AG04449 (cell line): ENCODE measurements at regions not wholly inside any gene's neighbourhood (a gene's known extent, or its start where the extent isn't known, plus 50 kb on each side); places are given as distances from the start of the nearest gene placed in this dataset.

Experiments used
- CTCF ChIA-PET: fragments of 350-600 bp; formaldehyde crosslinking; extraction: SDS; loops from one replicate; lab custom pipeline; 2021; ENCODE audit warnings: antibody characterized with exemption; lab: Yijun Ruan, JAX
- POLR2A ChIA-PET: fragments of 400-600, 350-600 bp; formaldehyde crosslinking; extraction: SDS; loops from one replicate; lab custom pipeline; 2020; ENCODE audit warnings: antibody characterized with exemption, inconsistent platforms; lab: Yijun Ruan, JAX
- DNase-seq: peaks from one replicate; pipeline ENCODE4 v3.0.0-alpha.2; 2010; ENCODE audit warnings: low read depth, low spot score
- H3K4me3 ChIP-seq: 2 replicates; pipeline ENCODE4 v1.5.1; 2011; ENCODE audit warnings: low read depth, mild to moderate bottlenecking, control low read depth, low read length
- TF ChIP-seq, protein P1 (sequence below): IDR thresholded peaks from one replicate; pipeline ENCODE4 v1.5.1; 2011; ENCODE audit warnings: mild to moderate bottlenecking, moderate library complexity, low read length, control low read depth, inconsistent platforms; ENCODE audit not compliant: insufficient read depth; ENCODE audit errors: missing control alignments

- no peak for DNase-seq
- TF ChIP-seq, protein P1, sequence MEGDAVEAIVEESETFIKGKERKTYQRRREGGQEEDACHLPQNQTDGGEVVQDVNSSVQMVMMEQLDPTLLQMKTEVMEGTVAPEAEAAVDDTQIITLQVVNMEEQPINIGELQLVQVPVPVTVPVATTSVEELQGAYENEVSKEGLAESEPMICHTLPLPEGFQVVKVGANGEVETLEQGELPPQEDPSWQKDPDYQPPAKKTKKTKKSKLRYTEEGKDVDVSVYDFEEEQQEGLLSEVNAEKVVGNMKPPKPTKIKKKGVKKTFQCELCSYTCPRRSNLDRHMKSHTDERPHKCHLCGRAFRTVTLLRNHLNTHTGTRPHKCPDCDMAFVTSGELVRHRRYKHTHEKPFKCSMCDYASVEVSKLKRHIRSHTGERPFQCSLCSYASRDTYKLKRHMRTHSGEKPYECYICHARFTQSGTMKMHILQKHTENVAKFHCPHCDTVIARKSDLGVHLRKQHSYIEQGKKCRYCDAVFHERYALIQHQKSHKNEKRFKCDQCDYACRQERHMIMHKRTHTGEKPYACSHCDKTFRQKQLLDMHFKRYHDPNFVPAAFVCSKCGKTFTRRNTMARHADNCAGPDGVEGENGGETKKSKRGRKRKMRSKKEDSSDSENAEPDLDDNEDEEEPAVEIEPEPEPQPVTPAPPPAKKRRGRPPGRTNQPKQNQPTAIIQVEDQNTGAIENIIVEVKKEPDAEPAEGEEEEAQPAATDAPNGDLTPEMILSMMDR, result no peak
- POLR2A ChIA-PET, result no interaction called here
Observed at GRCh38 chr22:47393191-47393590, 630.7 kb downstream of the TBC1D22A start.

GRCh38 chr22:47392729-47393128 is 630.3 kb downstream of the TBC1D22A start:
- ChIA-PET POLR2A (no interaction called here), CTCF (no interaction called here)
- DNase-seq, result no peak
- TF ChIP-seq, protein P1, result no peak
- H3K4me3 ChIP-seq, result no peak overlapping the region

More at GRCh38 chr22:47393191-47393590, 630.7 kb downstream of the TBC1D22A start:
- CTCF ChIA-PET, result no interaction called here
- no peak overlapping the region for H3K4me3 ChIP-seq

DNA sequence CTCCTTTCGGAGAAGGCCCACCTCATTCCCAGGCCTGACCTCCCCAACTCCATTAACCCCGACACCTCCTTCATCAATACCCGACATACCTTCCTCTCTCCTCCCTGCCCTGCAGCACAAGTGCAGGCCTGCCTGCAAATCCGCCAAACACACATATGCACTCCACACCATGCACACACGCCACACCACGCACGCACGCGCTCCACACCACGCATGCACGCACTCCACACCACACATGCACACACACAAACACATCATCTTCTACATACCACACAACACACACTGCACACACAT is 629.6 kb downstream of the TBC1D22A start:
- H3K4me3 ChIP-seq, result no peak overlapping the region
- CTCF ChIA-PET, result no interaction called here

GRCh38 chr22:47391169-47392053 is 629.0 kb downstream of the TBC1D22A start:
- no peak overlapping the region for H3K4me3 ChIP-seq
- DNase-seq, result no peak
- TF ChIP-seq, protein P1, result no peak
- CTCF ChIA-PET, result no interaction called here
- POLR2A ChIA-PET, result no interaction called here

More for the DNA sequence above, 629.6 kb downstream of the TBC1D22A start:
- POLR2A ChIA-PET, result no interaction called here
- DNase-seq, result no peak
- TF ChIP-seq, protein P1, result no peak

GRCh38 chr22:47390026-47390970 is 627.8 kb downstream of the TBC1D22A start:
- ChIA-PET CTCF (no interaction called here), POLR2A (no interaction called here)
- TF ChIP-seq, protein P1, result no peak
- no peak overlapping the region for H3K4me3 ChIP-seq
- no peak for DNase-seq

GRCh38 chr22:47389201-47389600 is 626.8 kb downstream of the TBC1D22A start:
- CTCF ChIA-PET, result no interaction called here
- DNase-seq, result no peak
- POLR2A ChIA-PET, result no interaction called here
- TF ChIP-seq, protein P1, result no peak
- H3K4me3 ChIP-seq, result no peak overlapping the region
